Erythroblast (primary cell): ENCODE measurements at regions not wholly inside any gene's neighbourhood (a gene's known extent, or its start where the extent isn't known, plus 50 kb on each side); places are given as distances from the start of the nearest gene placed in this dataset.
"Not testable (repeated sequence)": the region's sequence is repeated elsewhere in the genome, so short reads cannot be mapped to it uniquely, and the experiment has no call there.

ENCODE experiments used
- DNase-seq, 2 experiments: peaks; one replicate each; lab custom pipeline; 2025; lab: John Stamatoyannopoulos, UW
- GATA1 ChIP-seq: IDR thresholded peaks from 2 replicates; pipeline ENCODE4 v1.6.1; 2011; ENCODE audit warnings: low read depth, mild to moderate bottlenecking, control low read depth, low read length, moderate library complexity
- POLR2A ChIP-seq: IDR thresholded peaks from 2 replicates; pipeline ENCODE4 v1.6.1; 2011; ENCODE audit warnings: mild to moderate bottlenecking, low read length

DNA sequence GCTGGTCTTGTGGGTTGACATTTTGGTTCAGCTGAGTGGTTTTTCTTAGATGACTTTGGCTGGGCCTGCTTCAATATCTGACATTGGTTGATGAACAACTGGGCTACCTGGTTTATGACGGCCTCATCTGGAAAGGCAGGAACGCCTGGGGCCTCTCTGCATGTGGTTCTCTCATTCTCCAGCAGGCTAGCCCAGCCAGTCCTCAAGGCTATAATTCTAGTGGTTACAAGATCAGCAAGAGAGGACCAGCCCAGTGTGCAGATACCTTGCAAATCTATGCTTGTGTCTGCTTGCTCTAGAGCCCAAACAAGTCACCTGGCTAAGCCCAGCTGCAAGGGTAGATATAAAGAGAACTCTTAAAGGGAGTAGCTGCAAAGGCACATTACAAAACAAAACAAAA is 214.2 kb upstream of the PUDP start:
- no peak for DNase-seq
- TF ChIP-seq GATA1 (no peak), POLR2A (no peak)

GRCh38 chrX:7351926-7352325 is 204.0 kb upstream of the PUDP start:
- TF ChIP-seq POLR2A: no peak
- TF ChIP-seq GATA1: no peak
- DNase-seq: no peak

DNA sequence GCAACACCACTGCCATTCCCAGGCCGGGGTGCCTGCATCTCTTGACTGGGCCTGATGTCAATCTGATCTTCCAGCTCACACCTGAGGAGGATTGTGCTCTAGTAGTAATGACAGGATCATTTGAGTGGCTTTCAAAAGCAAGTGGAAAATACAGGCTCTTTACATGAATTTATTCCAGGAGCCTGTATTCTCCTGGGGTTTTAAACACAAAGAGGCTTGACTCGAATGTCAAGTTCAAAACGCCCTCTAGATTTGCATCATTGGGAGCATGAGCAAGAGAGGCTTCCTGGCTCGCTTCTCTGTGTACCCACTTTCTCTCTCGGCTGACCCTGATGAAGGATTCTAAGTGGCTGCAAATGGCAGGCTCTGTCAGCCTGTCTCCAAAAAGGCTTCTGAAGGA is 199.5 kb upstream of the PUDP start:
- TF ChIP-seq POLR2A (no peak), GATA1 (no peak)
- DNase-seq: no peak

DNA sequence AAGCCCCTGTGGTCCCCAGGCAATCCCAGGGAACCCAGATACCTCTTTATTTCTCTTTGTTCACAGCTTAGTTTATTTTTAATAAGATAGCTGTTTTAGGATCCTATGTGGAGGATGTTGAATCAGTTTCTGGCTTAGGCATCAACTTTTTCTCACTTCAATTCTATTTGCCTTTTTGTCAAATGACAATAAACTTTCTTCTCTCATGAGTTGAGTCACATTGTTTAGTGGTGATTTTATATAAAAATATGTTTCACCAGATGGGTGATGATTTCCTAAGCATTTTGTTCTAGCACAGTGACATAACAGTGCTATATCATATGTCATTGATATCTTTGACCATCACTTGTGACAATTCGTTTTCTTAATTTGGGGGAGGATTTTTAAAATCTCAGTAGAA is 198.1 kb upstream of the PUDP start:
- DNase-seq: no peak
- TF ChIP-seq POLR2A (no peak), GATA1 (no peak)

DNA sequence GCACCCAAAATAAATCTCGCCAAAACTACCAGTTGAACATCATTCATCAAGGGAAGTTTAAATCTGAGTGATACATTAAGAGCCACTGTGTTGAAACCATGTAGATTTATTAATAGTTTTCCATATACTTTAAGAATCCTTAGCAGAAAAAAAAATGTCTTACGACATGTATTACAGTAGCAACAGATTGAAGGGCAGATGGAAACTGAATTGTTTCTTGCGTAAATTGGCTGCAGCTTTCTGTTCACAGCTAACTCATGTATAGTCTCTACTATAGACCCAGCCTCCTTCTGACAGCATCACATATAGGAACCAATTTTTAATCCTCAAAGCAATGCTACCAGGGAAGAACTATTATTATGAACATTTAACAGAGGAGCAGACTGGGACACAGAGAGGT is 195.2 kb upstream of the PUDP start:
- TF ChIP-seq POLR2A (no peak), GATA1 (no peak)
- no peak for DNase-seq

DNA sequence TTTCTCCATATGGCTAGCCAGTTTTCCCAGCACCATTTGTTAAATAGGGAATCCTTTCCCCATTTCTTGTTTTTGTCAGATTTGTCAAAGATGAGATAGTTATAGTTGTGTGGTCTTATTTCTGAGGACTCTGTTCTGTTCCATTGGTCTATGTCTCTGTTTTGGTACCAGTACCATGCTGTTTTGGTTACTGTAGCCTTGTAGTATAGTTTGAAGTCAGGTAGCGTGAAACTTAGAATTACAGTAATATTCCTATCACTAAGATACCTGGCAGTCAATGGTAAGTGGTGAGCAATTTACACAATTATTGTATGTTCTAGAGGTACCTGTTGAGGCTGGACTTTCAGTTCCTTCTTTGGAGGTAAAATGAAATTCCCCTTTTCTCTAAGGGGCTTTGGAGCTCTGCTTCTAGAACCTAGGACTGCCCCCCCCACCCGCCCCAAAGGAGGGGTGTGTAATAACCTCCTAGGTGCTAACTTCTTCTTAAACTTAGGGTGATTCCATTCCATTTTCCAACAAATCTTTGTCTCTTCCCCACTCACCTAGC is 187.9 kb upstream of the PUDP start:
- not testable (repeated sequence) for DNase-seq

DNA sequence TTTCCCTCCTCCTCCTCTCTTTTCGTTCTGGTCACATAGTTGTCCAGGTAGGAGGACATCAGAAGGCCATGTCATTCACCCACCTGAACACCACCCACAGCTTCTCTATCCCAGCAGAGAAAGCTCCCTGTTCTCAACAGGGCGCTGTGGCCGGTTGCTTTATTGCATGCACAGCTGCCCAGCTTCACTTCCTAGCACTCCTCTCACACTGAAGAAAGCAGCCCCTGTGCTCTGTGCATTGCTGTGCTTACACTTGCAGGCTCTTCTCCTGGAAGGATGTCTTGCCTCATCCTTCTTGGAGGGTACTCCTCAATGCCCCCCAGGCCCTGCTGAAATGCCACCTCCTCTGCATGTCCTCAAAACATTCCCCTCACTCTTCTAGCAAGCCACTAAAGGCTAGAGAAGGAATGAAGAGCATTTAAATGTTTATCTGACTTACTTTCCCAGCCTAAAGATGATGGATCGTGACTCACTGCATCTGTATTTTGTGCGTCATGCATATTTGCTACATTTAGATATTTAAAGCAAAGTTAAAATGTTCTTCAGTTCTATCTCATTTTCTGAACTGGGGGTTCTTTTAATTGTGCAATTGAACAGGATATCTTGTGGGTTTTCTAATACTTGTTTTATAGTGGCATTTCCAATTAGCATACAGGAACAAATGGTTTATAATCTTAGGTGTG is 186.4 kb upstream of the PUDP start:
- TF ChIP-seq GATA1 (no peak), POLR2A (no peak)
- DNase-seq: no peak

DNA sequence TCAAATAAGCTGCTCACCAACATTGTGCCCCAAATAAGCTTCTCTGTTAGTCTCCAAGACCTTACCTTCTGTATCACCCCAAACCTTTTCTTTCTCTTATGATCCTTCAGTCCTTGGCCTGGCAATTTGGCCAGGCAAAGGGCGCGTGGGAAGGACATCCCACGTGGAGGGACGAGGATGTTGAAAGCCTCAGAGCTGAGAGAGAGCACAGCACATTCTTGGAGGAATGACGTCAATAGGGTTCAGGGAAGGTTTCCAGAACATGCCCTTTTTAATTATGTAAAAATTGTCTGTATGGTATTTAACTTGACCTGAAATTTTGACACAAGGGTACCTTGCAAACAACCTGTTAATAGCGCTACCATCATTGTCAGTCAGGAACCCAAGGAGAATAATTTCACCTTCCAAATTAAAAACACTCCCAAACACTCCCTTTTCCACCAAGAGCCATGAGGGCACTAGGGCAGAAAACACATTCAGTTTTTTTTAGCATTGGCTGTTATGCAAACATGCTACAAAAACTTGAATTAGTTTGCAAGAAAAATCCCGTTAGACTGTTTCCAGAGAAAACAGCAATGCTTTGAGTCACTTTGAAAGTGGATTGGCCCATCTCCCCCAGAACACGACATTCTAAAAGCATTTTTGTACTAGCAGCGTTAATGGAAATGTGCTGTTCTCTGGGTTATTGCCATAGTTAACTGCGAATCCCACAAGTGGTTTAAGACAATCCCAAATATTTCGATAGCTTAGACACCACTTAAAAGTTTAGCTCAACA is 183.2 kb upstream of the PUDP start:
- TF ChIP-seq GATA1 (no peak), POLR2A (no peak)

DNA sequence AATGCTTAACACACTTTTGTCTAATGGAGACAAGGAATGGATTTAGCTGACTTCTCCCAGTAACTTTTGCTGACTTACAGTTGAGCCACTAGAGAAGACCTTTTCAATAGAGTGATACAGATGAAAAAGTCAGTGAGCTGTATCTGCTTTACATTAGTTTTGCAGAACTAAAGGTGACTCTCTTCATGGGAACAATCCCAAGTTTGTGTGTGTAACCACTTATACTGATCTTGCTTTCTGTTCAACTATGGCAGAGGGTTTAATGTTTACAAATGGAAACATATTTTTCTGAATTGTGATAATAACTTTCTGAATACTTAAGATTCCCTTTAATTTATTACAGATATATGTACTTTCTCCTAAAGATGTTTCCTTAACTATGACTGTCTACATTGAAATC is 182.6 kb upstream of the PUDP start:
- no peak for TF ChIP-seq GATA1
- TF ChIP-seq POLR2A: no peak
- no peak for DNase-seq

More for the DNA sequence above, 183.2 kb upstream of the PUDP start:
- no peak for DNase-seq

DNA sequence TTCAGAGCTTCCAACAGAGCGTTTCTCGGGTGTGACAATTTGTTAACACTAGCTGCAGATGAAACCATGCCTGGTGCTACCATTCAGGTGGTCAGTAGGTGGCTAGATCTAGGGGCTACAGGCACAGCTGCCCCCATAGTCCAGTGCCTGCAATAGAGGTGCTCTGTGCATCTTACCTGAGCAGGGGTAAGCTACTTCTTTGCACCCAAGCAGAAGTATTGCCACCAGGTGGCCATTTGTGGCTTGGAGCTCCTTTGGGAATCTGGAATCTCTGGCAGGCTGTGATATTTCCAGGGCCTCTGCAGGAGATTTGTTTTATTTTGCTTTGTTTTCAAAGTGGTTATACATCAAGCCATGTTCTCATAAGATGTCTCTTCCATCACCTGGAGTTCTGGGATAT is 170.7 kb upstream of the PUDP start:
- TF ChIP-seq GATA1: no peak
- TF ChIP-seq POLR2A: no peak
- DNase-seq: no peak

DNA sequence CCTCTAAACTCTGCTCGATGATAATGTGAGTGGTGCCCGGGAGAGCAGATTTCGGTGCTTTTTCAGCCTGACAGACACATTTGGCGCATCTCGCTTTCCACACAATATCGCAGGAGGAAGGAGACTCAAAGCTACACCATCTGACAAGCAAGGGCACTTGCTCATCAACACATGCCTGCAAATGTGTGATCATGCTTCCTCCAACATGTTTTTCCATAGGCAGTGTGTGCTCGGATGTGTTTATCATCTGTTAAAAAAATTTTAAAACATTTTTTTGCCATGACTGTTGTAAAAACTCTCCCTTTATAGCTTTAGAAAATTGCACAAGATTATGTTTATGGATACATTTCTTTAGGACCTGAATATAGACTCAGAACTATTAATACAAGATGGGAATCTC is 170.3 kb upstream of the PUDP start:
- DNase-seq: no peak
- TF ChIP-seq GATA1: no peak
- no peak for TF ChIP-seq POLR2A

DNA sequence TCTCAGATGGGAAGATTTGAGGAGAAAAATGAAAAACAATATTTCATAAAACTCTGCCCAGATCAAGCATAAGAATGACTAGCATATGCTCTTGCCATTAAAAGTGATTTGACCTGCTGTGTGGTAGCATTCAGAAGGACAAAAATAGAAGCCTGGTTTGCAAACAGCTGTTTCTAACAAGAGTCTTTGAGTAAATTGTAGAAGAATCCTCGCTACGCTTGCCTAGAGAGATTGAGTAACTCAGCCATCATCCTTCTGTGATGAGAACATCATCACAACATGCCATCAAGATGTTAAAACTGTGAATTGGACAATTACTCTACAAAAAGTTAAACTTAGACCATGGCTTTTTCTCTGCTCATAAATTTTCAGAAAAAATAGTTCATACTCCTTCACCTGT is 168.9 kb upstream of the PUDP start:
- DNase-seq: no peak
- TF ChIP-seq POLR2A (no peak), GATA1 (no peak)

GRCh38 chrX:7316280-7316679 is 168.3 kb upstream of the PUDP start:
- no peak for DNase-seq
- TF ChIP-seq POLR2A (no peak), GATA1 (no peak)

DNA sequence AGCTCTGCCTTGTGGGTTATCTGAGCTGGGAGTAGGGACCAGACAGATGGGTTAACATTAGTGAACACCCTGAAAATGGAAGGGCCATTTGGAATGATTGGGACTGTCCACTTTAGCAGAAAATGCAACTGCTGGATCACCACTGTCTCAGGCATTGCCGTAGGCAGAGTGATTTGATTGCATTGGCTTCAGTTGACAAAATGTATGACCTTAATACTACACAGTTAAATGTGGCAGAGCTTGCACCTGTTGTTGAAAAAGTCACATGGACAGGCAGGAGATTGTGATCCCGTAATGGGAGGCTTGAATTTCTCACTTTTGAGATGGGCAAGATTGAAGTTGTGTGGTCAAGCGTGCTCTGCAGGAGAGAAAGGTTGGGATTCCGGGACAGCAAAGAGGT is 166.5 kb upstream of the PUDP start:
- no peak for TF ChIP-seq POLR2A
- TF ChIP-seq GATA1: no peak
- no peak for DNase-seq
